B cell (primary cell): ENCODE measurements at regions not wholly inside any gene's neighbourhood (a gene's known extent, or its start where the extent isn't known, plus 50 kb on each side); places are given as distances from the start of the nearest gene placed in this dataset.

Source experiments
- CTCF ChIP-seq: fragments of 200-600 bp; IDR thresholded peaks from one replicate; pipeline ENCODE4 v1.8.0; 2022; ENCODE audit warnings: antibody characterized with exemption, mild to moderate bottlenecking
- EZH2 ChIP-seq: IDR thresholded peaks from 2 replicates; pipeline ENCODE4 v1.6.1; 2012; ENCODE audit warnings: borderline replicate concordance, low read depth, mild to moderate bottlenecking, moderate library complexity, low read length; ENCODE audit not compliant: insufficient read depth, poor library complexity, severe bottlenecking

GRCh38 chr16:59573528-59574271 is 839.6 kb upstream of the GOT2 start:
- no peak for TF ChIP-seq CTCF
- TF ChIP-seq EZH2: no peak
